Posterior cingulate gyrus (tissue), 11 donors: ENCODE measurements at regions not wholly inside any gene's neighbourhood (a gene's known extent, or its start where the extent isn't known, plus 50 kb on each side); places are given as distances from the start of the nearest gene placed in this dataset.
"Not testable (repeated sequence)": the region's sequence is repeated elsewhere in the genome, so short reads cannot be mapped to it uniquely, and the experiment has no call there.

Source experiments
- DNase-seq, 10 donors: peaks; one replicate each; pipeline versions ENCODE4 v3.0.0 to v3.0.0-alpha.2; 2020 to 2021; ENCODE audit warnings: mixed read lengths in 3 of 10
- intact Hi-C: fragments of 100-400 bp; cut with DNase I; formaldehyde crosslinking; loops from one replicate; pipeline ENCODE4 v1.15.1; 2023

GRCh38 chr20:56689318-56689717, 60.2 kb downstream of the TFAP2C start:
- intact Hi-C loops = no loop called here
- DNase-seq = peak in 1 of 10 donors; percentile 77

- intact Hi-C loops = no loop called here
Measured at GRCh38 chr20:56689852-56690485, 60.9 kb downstream of the TFAP2C start.

GRCh38 chr20:56690531-56691175, 61.5 kb downstream of the TFAP2C start:
- intact Hi-C loops = no loop called here
- DNase-seq = peak in 2 of 10 donors; percentile 52 to 71

More at GRCh38 chr20:56689852-56690485, 60.9 kb downstream of the TFAP2C start:
- peak in 1 of 10 donors; percentile 47 for DNase-seq

GRCh38 chr20:56691325-56691998, 62.4 kb downstream of the TFAP2C start:
- intact Hi-C loops = no loop called here
- peak in 2 of 10 donors; percentile 8 to 49 for DNase-seq

- intact Hi-C loops = no loop called here
- no peak for DNase-seq
Measured at GRCh38 chr20:56693217-56693616, 64.1 kb downstream of the TFAP2C start.

- DNase-seq = peak in 2 of 10 donors; percentile 51 to 53
- intact Hi-C loops = no loop called here
Measured at GRCh38 chr20:56697476-56697875, 68.4 kb downstream of the TFAP2C start.

GRCh38 chr20:56698297-56698696, 69.2 kb downstream of the TFAP2C start:
- no peak for DNase-seq
- intact Hi-C loops = no loop called here

GRCh38 chr20:56698749-56699148, 69.6 kb downstream of the TFAP2C start:
- intact Hi-C loops = no loop called here
- no peak for DNase-seq

GRCh38 chr20:56702931-56703840, 74.1 kb downstream of the TFAP2C start:
- peak in 3 of 10 donors; percentile 39 to 52 (median 43) for DNase-seq
- intact Hi-C loops = no loop called here

- DNase-seq = peak in 3 of 10 donors; percentile 1 to 35 (median 30)
- intact Hi-C loops = no loop called here
Measured at GRCh38 chr20:56706867-56707360, 77.8 kb downstream of the TFAP2C start.

- DNase-seq = peak in 2 of 10 donors; percentile 35 to 49
- intact Hi-C loops = no loop called here
Measured at GRCh38 chr20:56708991-56709390, 79.9 kb downstream of the TFAP2C start.

GRCh38 chr20:56710125-56710524, 81.0 kb downstream of the TFAP2C start:
- intact Hi-C loops = no loop called here
- peak in 1 of 10 donors; percentile 33 for DNase-seq

GRCh38 chr20:56710577-56710976, 81.5 kb downstream of the TFAP2C start:
- intact Hi-C loops, DNase-seq: not testable (repeated sequence)

GRCh38 chr20:56711018-56711417, 81.9 kb downstream of the TFAP2C start:
- DNase-seq = peak in 1 of 10 donors; percentile 12
- intact Hi-C loops = no loop called here

GRCh38 chr20:56715309-56715708, 86.2 kb downstream of the TFAP2C start:
- intact Hi-C loops = no loop called here
- DNase-seq = peak in 1 of 10 donors; percentile 43

- intact Hi-C loops = no loop called here
- DNase-seq = no peak
Measured at GRCh38 chr20:56715902-56716519, 86.9 kb downstream of the TFAP2C start.

GRCh38 chr20:56716806-56717205, 87.7 kb downstream of the TFAP2C start:
- intact Hi-C loops = no loop called here
- peak in 1 of 10 donors; percentile 54 for DNase-seq

- peak in 1 of 10 donors; percentile 2 for DNase-seq
- intact Hi-C loops = no loop called here
Measured at GRCh38 chr20:56718816-56719215, 89.7 kb downstream of the TFAP2C start.

GRCh38 chr20:56720620-56721213, 91.6 kb downstream of the TFAP2C start:
- intact Hi-C loops = no loop called here
- DNase-seq = peak in 2 of 10 donors; percentile 8 to 27
